CD4-positive, alpha-beta T cell (primary cell): ENCODE measurements at regions not wholly inside any gene's neighbourhood (a gene's known extent, or its start where the extent isn't known, plus 50 kb on each side); places are given as distances from the start of the nearest gene placed in this dataset.
"Not testable (repeated sequence)": the region's sequence is repeated elsewhere in the genome, so short reads cannot be mapped to it uniquely, and the experiment has no call there.

ENCODE experiments used
- ATAC-seq: fragments of 200-7000 bp; cut with Tn5 transposase; one replicate; pipeline ENCODE4 v1.10.0; 2022; ENCODE audit warnings: mild to moderate bottlenecking; ENCODE audit not compliant: poor library complexity
- CTCF ChIA-PET: fragments of 350-600 bp; sonication (Branson Sonifier 250); formaldehyde crosslinking; loops from one replicate; lab custom pipeline; 2021; ENCODE audit warnings: antibody characterized with exemption, inconsistent platforms; lab: Charles Lee
- POLR2A ChIA-PET: fragments of 350-600 bp; sonication (Branson Sonifier 250); formaldehyde crosslinking; loops from one replicate; lab custom pipeline; 2021; ENCODE audit warnings: antibody characterized with exemption, inconsistent platforms; lab: Charles Lee
- DNase-seq, 14 experiments: peaks; one replicate each; pipeline ENCODE4 v3.0.0-alpha.2; 2013 to 2020; ENCODE audit warnings: mixed read lengths in 2 of 14
- H3K27ac ChIP-seq, 2 donors: one replicate each; pipeline versions ENCODE4 v1.5.1 to v1.7.0; 2013; ENCODE audit warnings: low read length in 2 of 2, low read depth in 1 of 2, mild to moderate bottlenecking in 1 of 2
- H3K27me3 ChIP-seq, 2 experiments: 1 replicate in 1 of 2; 2 replicates in 1 of 2; pipeline versions ENCODE4 v1.6.1 to v1.7.0; 2013; ENCODE audit warnings: low read length in 2 of 2, control low read depth in 1 of 2, mild to moderate bottlenecking in 1 of 2, moderate library complexity in 1 of 2; ENCODE audit not compliant: insufficient read depth in 2 of 2, control insufficient read depth in 1 of 2
- H3K36me3 ChIP-seq: one replicate; pipeline ENCODE4 v1.6.1; 2013; ENCODE audit warnings: low read length, control low read depth; ENCODE audit not compliant: insufficient read depth
- H3K4me1 ChIP-seq: one replicate; pipeline ENCODE4 v1.6.1; 2013; ENCODE audit warnings: low read length, control low read depth; ENCODE audit not compliant: insufficient read depth
- H3K4me3 ChIP-seq: one replicate; pipeline ENCODE4 v1.5.1; 2013; ENCODE audit warnings: mild to moderate bottlenecking, low read length, moderate library complexity
- H3K9me3 ChIP-seq, 2 experiments: 1 replicate in 1 of 2; 2 replicates in 1 of 2; pipeline versions ENCODE4 v1.6.1 to v1.7.0; 2013; ENCODE audit warnings: low read length in 2 of 2, mild to moderate bottlenecking in 2 of 2, control low read depth in 1 of 2, moderate library complexity in 1 of 2; ENCODE audit not compliant: control insufficient read depth in 1 of 2, insufficient read depth in 1 of 2
- H3K27ac Mint-ChIP-seq: one replicate; pipeline ENCODE4 v1.8.0; 2020; ENCODE audit warnings: mixed read lengths
- H3K27me3 Mint-ChIP-seq: one replicate; pipeline ENCODE4 v1.8.0; 2021; ENCODE audit warnings: mixed read lengths
- H3K36me3 Mint-ChIP-seq: one replicate; pipeline ENCODE4 v1.8.0; 2021; ENCODE audit warnings: low read depth, mixed read lengths
- H3K4me1 Mint-ChIP-seq: one replicate; pipeline ENCODE4 v1.8.0; 2021; ENCODE audit warnings: low read depth, mixed read lengths
- H3K4me3 Mint-ChIP-seq: one replicate; pipeline ENCODE4 v1.8.0; 2020; ENCODE audit warnings: mild to moderate bottlenecking, mixed read lengths
- H3K9me3 Mint-ChIP-seq: one replicate; pipeline ENCODE4 v1.8.0; 2020; ENCODE audit warnings: mixed read lengths
- intact Hi-C, 2 experiments: fragments of 100-400 bp; cut with DNase I in 1 of 2; cut with micrococcal nuclease in 1 of 2; formaldehyde crosslinking; loops; one replicate each; pipeline versions ENCODE4 v1.15.1 to v1.9.0; 2023 to 2025; cut with DNase I, micrococcal nuclease
- TF ChIP-seq, protein P1 (sequence below): fragments of 200-600 bp; IDR thresholded peaks from one replicate; pipeline ENCODE4 v1.8.0; 2022; ENCODE audit warnings: antibody characterized with exemption, mild to moderate bottlenecking

- intact Hi-C loops: loop anchor here (5.0 to 10.0 kb wide), 2 partner anchors 36 to 492 kb away; partner anchors contain the start of gene DNAH7 (in 1 of the 2)
- POLR2A ChIA-PET: interaction anchor here (0.6 to 5.0 kb wide), 3 partner anchors 13 to 226 kb away, joined by 3 to 45 read pairs (median 3); partner anchors contain the start of gene SLC39A10
- Histone ChIP-seq H3K4me3 (no peak overlapping the region), H3K27ac (peak overlapping the region in 1 of 2 donors; percentile 15), H3K36me3 (no peaks in the 10 kb centered on the region), H3K9me3 (no peaks in the 10 kb centered on the region), H3K27me3 (no peaks in the 10 kb centered on the region), H3K4me1 (peaks cover 13% of the 10 kb centered on the region)
- CTCF ChIA-PET: no interaction called here
- ATAC-seq (no peak), DNase-seq (no peak)
- H3K4me1 Mint-ChIP-seq: peaks cover 69% of the 10 kb centered on the region
- TF ChIP-seq, protein P1, sequence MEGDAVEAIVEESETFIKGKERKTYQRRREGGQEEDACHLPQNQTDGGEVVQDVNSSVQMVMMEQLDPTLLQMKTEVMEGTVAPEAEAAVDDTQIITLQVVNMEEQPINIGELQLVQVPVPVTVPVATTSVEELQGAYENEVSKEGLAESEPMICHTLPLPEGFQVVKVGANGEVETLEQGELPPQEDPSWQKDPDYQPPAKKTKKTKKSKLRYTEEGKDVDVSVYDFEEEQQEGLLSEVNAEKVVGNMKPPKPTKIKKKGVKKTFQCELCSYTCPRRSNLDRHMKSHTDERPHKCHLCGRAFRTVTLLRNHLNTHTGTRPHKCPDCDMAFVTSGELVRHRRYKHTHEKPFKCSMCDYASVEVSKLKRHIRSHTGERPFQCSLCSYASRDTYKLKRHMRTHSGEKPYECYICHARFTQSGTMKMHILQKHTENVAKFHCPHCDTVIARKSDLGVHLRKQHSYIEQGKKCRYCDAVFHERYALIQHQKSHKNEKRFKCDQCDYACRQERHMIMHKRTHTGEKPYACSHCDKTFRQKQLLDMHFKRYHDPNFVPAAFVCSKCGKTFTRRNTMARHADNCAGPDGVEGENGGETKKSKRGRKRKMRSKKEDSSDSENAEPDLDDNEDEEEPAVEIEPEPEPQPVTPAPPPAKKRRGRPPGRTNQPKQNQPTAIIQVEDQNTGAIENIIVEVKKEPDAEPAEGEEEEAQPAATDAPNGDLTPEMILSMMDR: no peak
- no peaks in the 10 kb centered on the region for H3K27me3 Mint-ChIP-seq
- H3K4me3 Mint-ChIP-seq: no peak overlapping the region
- peak overlapping the region; percentile 7 for H3K27ac Mint-ChIP-seq
- no peaks in the 10 kb centered on the region for H3K9me3 Mint-ChIP-seq
- no peaks in the 10 kb centered on the region for H3K36me3 Mint-ChIP-seq
Measured at GRCh38 chr2:195572895-195573683, 83.9 kb upstream of the SLC39A10 start.

DNA sequence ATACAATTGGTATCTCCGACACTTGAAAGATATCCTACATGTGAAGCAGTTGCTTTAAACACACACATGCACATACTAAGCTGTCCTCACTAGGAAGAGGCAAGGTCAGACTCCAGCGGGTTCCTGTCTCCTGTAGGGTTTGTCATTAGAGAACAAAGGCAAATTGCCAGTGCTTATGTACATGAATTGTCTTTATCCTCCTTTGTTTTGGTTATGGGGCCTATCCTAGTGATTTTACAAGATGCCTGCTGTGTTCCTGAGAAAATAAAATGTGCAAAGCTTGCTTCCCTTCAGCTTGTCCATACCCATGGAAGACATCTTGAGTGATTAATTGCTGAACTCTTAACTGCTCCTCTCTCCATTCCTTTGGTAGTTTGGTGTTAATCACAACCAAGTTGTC is 86.7 kb upstream of the SLC39A10 start:
- Histone ChIP-seq H3K27ac (no peak overlapping the region), H3K4me1 (peaks cover 5% of the 10 kb centered on the region), H3K9me3 (no peaks in the 10 kb centered on the region), H3K36me3 (no peaks in the 10 kb centered on the region), H3K27me3 (no peaks in the 10 kb centered on the region), H3K4me3 (no peak overlapping the region)
- ATAC-seq: no peak
- no peak for DNase-seq
- H3K36me3 Mint-ChIP-seq: no peaks in the 10 kb centered on the region
- peaks cover 50% of the 10 kb centered on the region for H3K4me1 Mint-ChIP-seq
- ChIA-PET CTCF (interaction anchor here (1.2 kb wide), 1 partner anchor 31 kb away, joined by 3 read pairs; no protein-coding TSS in a partner anchor), POLR2A (interaction anchor here (1.0 to 2.2 kb wide), 6 partner anchors 9 to 90 kb away, joined by 4 to 12 read pairs (median 5); partner anchors contain the start of gene SLC39A10)
- intact Hi-C loops: loop anchor here (5.0 to 10.0 kb wide), 2 partner anchors 33 to 494 kb away; partner anchors contain the start of gene DNAH7 (in 1 of the 2)
- no peaks in the 10 kb centered on the region for H3K9me3 Mint-ChIP-seq
- TF ChIP-seq, protein P1: no peak
- H3K27me3 Mint-ChIP-seq: no peaks in the 10 kb centered on the region
- no peak overlapping the region for H3K4me3 Mint-ChIP-seq
- H3K27ac Mint-ChIP-seq: peak overlapping the region; percentile 78

DNA sequence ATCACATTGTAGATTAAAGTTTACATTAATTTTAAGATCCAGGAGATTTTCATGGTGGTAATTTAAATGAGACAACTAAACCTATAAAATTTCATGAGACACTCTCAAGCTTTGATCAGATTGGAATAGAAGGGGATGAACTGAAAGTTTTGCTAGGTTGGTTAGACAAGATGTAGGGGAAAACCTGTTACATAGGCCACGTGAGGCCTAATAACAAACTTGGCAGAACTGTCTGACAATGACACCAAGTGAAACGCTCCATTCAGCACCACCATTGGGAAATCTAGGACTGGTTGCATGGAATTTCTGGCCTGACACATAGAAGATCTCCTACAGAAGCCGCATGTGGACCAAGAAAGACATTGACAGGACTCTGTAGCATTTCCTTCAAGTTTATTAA is 87.8 kb upstream of the SLC39A10 start:
- TF ChIP-seq, protein P1: no peak
- peaks cover 14% of the 10 kb centered on the region for H3K4me1 ChIP-seq
- H3K4me3 ChIP-seq: no peak overlapping the region
- Mint-ChIP-seq H3K27ac (peak overlapping the region; percentile 78), H3K36me3 (no peaks in the 10 kb centered on the region), H3K4me3 (no peak overlapping the region), H3K27me3 (no peaks in the 10 kb centered on the region), H3K9me3 (no peaks in the 10 kb centered on the region), H3K4me1 (peaks cover 59% of the 10 kb centered on the region)
- intact Hi-C loops: no loop called here
- H3K36me3 ChIP-seq: no peaks in the 10 kb centered on the region
- ATAC-seq: no peak
- H3K27ac ChIP-seq: no peak overlapping the region
- H3K9me3 ChIP-seq: no peaks in the 10 kb centered on the region
- ChIA-PET POLR2A (interaction anchor here (1.7 to 2.2 kb wide), 2 partner anchors 8 to 88 kb away, joined by 8 to 12 read pairs; partner anchors contain the start of gene SLC39A10), CTCF (no interaction called here)
- no peaks in the 10 kb centered on the region for H3K27me3 ChIP-seq
- DNase-seq: no peak

- Histone ChIP-seq H3K27ac (peak overlapping the region; percentile 17 to 61), H3K4me1 (peaks cover 53% of the 10 kb centered on the region)
- peak overlapping the region; percentile 7 for H3K4me3 Mint-ChIP-seq
- H3K9me3 ChIP-seq, H3K27me3 ChIP-seq, ATAC-seq, H3K4me3 ChIP-seq, H3K9me3 Mint-ChIP-seq, H3K36me3 Mint-ChIP-seq, H3K27me3 Mint-ChIP-seq, H3K36me3 ChIP-seq: not testable (repeated sequence)
- ChIA-PET CTCF (interaction anchor here (1.0 to 2.6 kb wide), 2 partner anchors 31 to 96 kb away, joined by 3 to 10 read pairs; no protein-coding TSS in a partner anchor), POLR2A (interaction anchor here (1.1 to 2.0 kb wide), 7 partner anchors 29 to 96 kb away, joined by 3 to 9 read pairs (median 5); partner anchors contain the start of gene SLC39A10)
- peak overlapping the region; percentile 94 for H3K27ac Mint-ChIP-seq
- intact Hi-C loops: loop anchor here in 1 of 2 experiments (5.0 kb wide), 1 partner anchor 67 kb away; no protein-coding TSS in a partner anchor
- peaks cover 64% of the 10 kb centered on the region for H3K4me1 Mint-ChIP-seq
- peak in 1 of 14 experiments; percentile 24 for DNase-seq
Measured at GRCh38 chr2:195564625-195565135, 92.3 kb upstream of the SLC39A10 start.
